H1 (cell line): ENCODE measurements at regions not wholly inside any gene's neighbourhood (a gene's known extent, or its start where the extent isn't known, plus 50 kb on each side); places are given as distances from the start of the nearest gene placed in this dataset.

Experiments
- ATF2 ChIP-seq: IDR thresholded peaks from 2 replicates; pipeline ENCODE4 v1.6.1; 2012; ENCODE audit warnings: low read length, inconsistent platforms
- CTCF ChIP-seq, 3 experiments: IDR thresholded peaks; 1 replicate in 2 of 3; 2 replicates in 1 of 3; pipeline versions ENCODE4 v1.5.1 to v1.6.1; 2011; ENCODE audit warnings: low read length in 3 of 3, mild to moderate bottlenecking in 3 of 3, inconsistent platforms in 2 of 3, low read depth in 1 of 3, moderate library complexity in 1 of 3; ENCODE audit not compliant: insufficient read depth in 1 of 3; ENCODE audit errors: control extremely low read depth in 1 of 3
- EP300 ChIP-seq, 2 experiments: IDR thresholded peaks; 1 replicate in 1 of 2; 2 replicates in 1 of 2; pipeline ENCODE4 v1.6.1; 2011 to 2012; ENCODE audit warnings: low read depth in 2 of 2, low read length in 2 of 2, mild to moderate bottlenecking in 2 of 2, borderline replicate concordance in 1 of 2, inconsistent platforms in 1 of 2, moderate library complexity in 1 of 2
- GTF2F1 ChIP-seq: IDR thresholded peaks from 2 replicates; pipeline ENCODE4 v1.6.1; 2012; ENCODE audit warnings: low read depth, low read length, improper control_type of control experiment, borderline replicate concordance
- PHF8 ChIP-seq: fragments of 200-600 bp; sonication (generic); conservative IDR thresholded peaks from 2 replicates; pipeline ENCODE4 v1.7.1; 2012; ENCODE audit warnings: low read depth, mild to moderate bottlenecking, inconsistent platforms, low read length, moderate library complexity
- RBBP5 ChIP-seq: IDR thresholded peaks from 2 replicates; pipeline ENCODE4 v1.7.1; 2012; ENCODE audit warnings: low read depth, mild to moderate bottlenecking, inconsistent platforms, low read length, moderate library complexity, borderline replicate concordance
- RFX5 ChIP-seq: IDR thresholded peaks from 2 replicates; pipeline ENCODE4 v1.6.1; 2011; ENCODE audit warnings: low read depth, low read length, improper control_type of control experiment, borderline replicate concordance
- SUZ12 ChIP-seq: fragments of 200-600 bp; sonication (generic); IDR thresholded peaks from 2 replicates; pipeline ENCODE4 v1.6.1; 2012; ENCODE audit warnings: mild to moderate bottlenecking, inconsistent platforms, low read length, moderate library complexity, mixed read lengths
- TCF12 ChIP-seq: IDR thresholded peaks from 2 replicates; pipeline ENCODE4 v1.6.1; 2011; ENCODE audit warnings: low read depth, mild to moderate bottlenecking, low read length

- TF ChIP-seq CTCF (IDR thresholded peaks at IDR 0.05; ENCODE audit: control extremely low read depth in 1 of 3, insufficient read depth in 1 of 3, low read depth in 1 of 3, low read length in 3 of 3) (peak in 1 of 3 experiments; percentile 10; a peak in 1 of 4 replicates), TCF12 (0 out of 2 replicates have a peak, but pooled peaks have one; percentile 72), ATF2 (no peak; the same call in 1 of the 2 replicates), SUZ12 (no peak), RBBP5 (no peak), EP300 (IDR thresholded peaks at IDR 0.05; ENCODE audit: borderline replicate concordance in 1 of 2, low read depth in 2 of 2, low read length in 2 of 2) (peak in 1 of 2 experiments; percentile 89; a peak in 2 of 3 replicates), RFX5 (no peak), PHF8 (no peak), GTF2F1 (no peak)
Observed at GRCh38 chr21:39029900-39030884, 153.1 kb downstream of the PSMG1 start (continued).
